Neural cell (in vitro differentiated cells): ENCODE measurements at regions not wholly inside any gene's neighbourhood (a gene's known extent, or its start where the extent isn't known, plus 50 kb on each side); places are given as distances from the start of the nearest gene placed in this dataset.

Experiments
- H2AFZ ChIP-seq: fragments of 200-600, 300-800 bp; sonication (generic), shearing (Covaris generic); 2 replicates; pipeline ENCODE4 v1.6.0; 2014; ENCODE audit warnings: low read depth, mild to moderate bottlenecking, antibody characterized with exemption, low read length, moderate library complexity
- H3F3A ChIP-seq: fragments of 200-600 bp; shearing (Covaris generic); 2 replicates; pipeline ENCODE4 v1.6.1; 2016; ENCODE audit warnings: mild to moderate bottlenecking, moderate library complexity, mixed read lengths, antibody characterized with exemption, low read length; ENCODE audit not compliant: insufficient read depth, poor library complexity, severe bottlenecking
- H3K27ac ChIP-seq: fragments of 200-600, 300-800 bp; sonication (generic), shearing (Covaris generic); 2 replicates; pipeline ENCODE4 v1.5.1; 2014; ENCODE audit warnings: mild to moderate bottlenecking, low read length, moderate library complexity
- H3K27me3 ChIP-seq: fragments of 300-800, 200-600 bp; sonication (generic), shearing (Covaris generic); 2 replicates; pipeline ENCODE4 v1.6.0; 2014; ENCODE audit warnings: mild to moderate bottlenecking, low read depth, low read length, moderate library complexity; ENCODE audit not compliant: insufficient read depth
- H3K36me3 ChIP-seq: fragments of 300-800, 200-600 bp; sonication (generic), shearing (Covaris generic); 2 replicates; pipeline ENCODE4 v1.5.1; 2014; ENCODE audit warnings: mild to moderate bottlenecking, antibody characterized with exemption, low read length, moderate library complexity; ENCODE audit not compliant: insufficient read depth
- H3K4me2 ChIP-seq: fragments of 300-800, 200-600 bp; sonication (generic), shearing (Covaris generic); 2 replicates; pipeline ENCODE4 v1.6.0; 2014; ENCODE audit warnings: mild to moderate bottlenecking, low read length
- H3K4me3 ChIP-seq: fragments of 300-800, 200-600 bp; sonication (generic), shearing (Covaris generic); 2 replicates; pipeline ENCODE4 v1.5.1; 2014; ENCODE audit warnings: mild to moderate bottlenecking, low read length, moderate library complexity
- H3K79me2 ChIP-seq: fragments of 200-600 bp; shearing (Covaris generic); replicated peaks from 2 replicates; pipeline ENCODE4 v1.6.0; 2014; ENCODE audit warnings: mild to moderate bottlenecking, low read length, moderate library complexity; ENCODE audit not compliant: insufficient read depth
- H3K9ac ChIP-seq: fragments of 300-800, 200-600 bp; sonication (generic), shearing (Covaris generic); 2 replicates; pipeline ENCODE4 v1.6.1; 2016; ENCODE audit warnings: mild to moderate bottlenecking, low read length, mixed read lengths
- H3K9me2 ChIP-seq: fragments of 200-600 bp; shearing (Covaris generic); 2 replicates; pipeline ENCODE4 v1.6.1; 2016; ENCODE audit warnings: mild to moderate bottlenecking, low read length, mixed read lengths; ENCODE audit not compliant: insufficient read depth
- H3K9me3 ChIP-seq: fragments of 200-600, 300-800 bp; sonication (generic), shearing (Covaris generic); 2 replicates; pipeline ENCODE4 v1.6.1; 2016; ENCODE audit warnings: mild to moderate bottlenecking, mixed run types, low read length, moderate library complexity, mixed read lengths
- H4K20me1 ChIP-seq: fragments of 200-600 bp; shearing (Covaris generic); 2 replicates; pipeline ENCODE4 v1.6.1; 2016; ENCODE audit warnings: mild to moderate bottlenecking, mixed run types; ENCODE audit not compliant: insufficient read depth
- CTCF ChIP-seq: fragments of 450-650 bp; IDR thresholded peaks from 2 replicates; pipeline ENCODE4 v1.5.1; 2014; ENCODE audit warnings: antibody characterized with exemption, mild to moderate bottlenecking, moderate library complexity; ENCODE audit not compliant: poor library complexity, severe bottlenecking
- EP300 ChIP-seq: fragments of 450-650 bp; conservative IDR thresholded peaks from 2 replicates; pipeline ENCODE4 v1.6.1; 2014; ENCODE audit warnings: antibody characterized with exemption, mild to moderate bottlenecking, moderate library complexity; ENCODE audit not compliant: poor library complexity, severe bottlenecking
- EZH2 ChIP-seq: fragments of 200-600, 300-800 bp; shearing (Covaris generic), sonication (generic); IDR thresholded peaks from 2 replicates; pipeline ENCODE4 v1.6.1; 2014; ENCODE audit warnings: antibody characterized with exemption, low read length, borderline replicate concordance, mild to moderate bottlenecking; ENCODE audit not compliant: insufficient read depth, poor library complexity, severe bottlenecking
- MXI1 ChIP-seq: fragments of 450-650 bp; conservative IDR thresholded peaks from 2 replicates; pipeline ENCODE4 v1.6.1; 2014; ENCODE audit warnings: antibody characterized with exemption, mild to moderate bottlenecking; ENCODE audit not compliant: poor library complexity, severe bottlenecking
- POLR2AphosphoS5 ChIP-seq: IDR thresholded peaks from 2 replicates; pipeline ENCODE4 v1.6.1; 2012
- RAD21 ChIP-seq: fragments of 450-650 bp; conservative IDR thresholded peaks from 2 replicates; pipeline ENCODE4 v1.6.1; 2014; ENCODE audit warnings: antibody characterized with exemption, mild to moderate bottlenecking, moderate library complexity
- SMC3 ChIP-seq: fragments of 450-650 bp; conservative IDR thresholded peaks from 2 replicates; pipeline ENCODE4 v1.6.1; 2014; ENCODE audit warnings: antibody characterized with exemption, mild to moderate bottlenecking, moderate library complexity; ENCODE audit not compliant: poor library complexity
- TAF1 ChIP-seq: IDR thresholded peaks from 2 replicates; pipeline ENCODE4 v1.6.1; 2012; ENCODE audit warnings: low read depth
- TF ChIP-seq, protein P1 (sequence below): IDR thresholded peaks from 2 replicates; pipeline ENCODE4 v1.6.1; 2012; ENCODE audit warnings: borderline replicate concordance

- H3K9me3 ChIP-seq: no peaks in the 10 kb centered on the region
- no peaks in the 10 kb centered on the region for H3K9me2 ChIP-seq
- no peaks in the 10 kb centered on the region for H4K20me1 ChIP-seq
- no peak overlapping the region for H3K4me2 ChIP-seq
- no peak overlapping the region for H2AFZ ChIP-seq
- H3K27ac ChIP-seq: no peak overlapping the region
- TF ChIP-seq SMC3 (no peak), EZH2 (no peak), POLR2AphosphoS5 (no peak), CTCF (no peak), RAD21 (no peak), EP300 (no peak)
- TF ChIP-seq, protein P1, sequence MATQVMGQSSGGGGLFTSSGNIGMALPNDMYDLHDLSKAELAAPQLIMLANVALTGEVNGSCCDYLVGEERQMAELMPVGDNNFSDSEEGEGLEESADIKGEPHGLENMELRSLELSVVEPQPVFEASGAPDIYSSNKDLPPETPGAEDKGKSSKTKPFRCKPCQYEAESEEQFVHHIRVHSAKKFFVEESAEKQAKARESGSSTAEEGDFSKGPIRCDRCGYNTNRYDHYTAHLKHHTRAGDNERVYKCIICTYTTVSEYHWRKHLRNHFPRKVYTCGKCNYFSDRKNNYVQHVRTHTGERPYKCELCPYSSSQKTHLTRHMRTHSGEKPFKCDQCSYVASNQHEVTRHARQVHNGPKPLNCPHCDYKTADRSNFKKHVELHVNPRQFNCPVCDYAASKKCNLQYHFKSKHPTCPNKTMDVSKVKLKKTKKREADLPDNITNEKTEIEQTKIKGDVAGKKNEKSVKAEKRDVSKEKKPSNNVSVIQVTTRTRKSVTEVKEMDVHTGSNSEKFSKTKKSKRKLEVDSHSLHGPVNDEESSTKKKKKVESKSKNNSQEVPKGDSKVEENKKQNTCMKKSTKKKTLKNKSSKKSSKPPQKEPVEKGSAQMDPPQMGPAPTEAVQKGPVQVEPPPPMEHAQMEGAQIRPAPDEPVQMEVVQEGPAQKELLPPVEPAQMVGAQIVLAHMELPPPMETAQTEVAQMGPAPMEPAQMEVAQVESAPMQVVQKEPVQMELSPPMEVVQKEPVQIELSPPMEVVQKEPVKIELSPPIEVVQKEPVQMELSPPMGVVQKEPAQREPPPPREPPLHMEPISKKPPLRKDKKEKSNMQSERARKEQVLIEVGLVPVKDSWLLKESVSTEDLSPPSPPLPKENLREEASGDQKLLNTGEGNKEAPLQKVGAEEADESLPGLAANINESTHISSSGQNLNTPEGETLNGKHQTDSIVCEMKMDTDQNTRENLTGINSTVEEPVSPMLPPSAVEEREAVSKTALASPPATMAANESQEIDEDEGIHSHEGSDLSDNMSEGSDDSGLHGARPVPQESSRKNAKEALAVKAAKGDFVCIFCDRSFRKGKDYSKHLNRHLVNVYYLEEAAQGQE: no peak
- H3K27me3 ChIP-seq: no peaks in the 10 kb centered on the region
- no peak overlapping the region for H3K9ac ChIP-seq
- H3K79me2 ChIP-seq: no peaks in the 10 kb centered on the region
- H3F3A ChIP-seq: no peaks in the 10 kb centered on the region
- H3K36me3 ChIP-seq: no peaks in the 10 kb centered on the region
- H3K4me3 ChIP-seq: no peak overlapping the region
Observed at GRCh38 chr19:28711411-28711810, 501.5 kb downstream of the UQCRFS1 start.

DNA sequence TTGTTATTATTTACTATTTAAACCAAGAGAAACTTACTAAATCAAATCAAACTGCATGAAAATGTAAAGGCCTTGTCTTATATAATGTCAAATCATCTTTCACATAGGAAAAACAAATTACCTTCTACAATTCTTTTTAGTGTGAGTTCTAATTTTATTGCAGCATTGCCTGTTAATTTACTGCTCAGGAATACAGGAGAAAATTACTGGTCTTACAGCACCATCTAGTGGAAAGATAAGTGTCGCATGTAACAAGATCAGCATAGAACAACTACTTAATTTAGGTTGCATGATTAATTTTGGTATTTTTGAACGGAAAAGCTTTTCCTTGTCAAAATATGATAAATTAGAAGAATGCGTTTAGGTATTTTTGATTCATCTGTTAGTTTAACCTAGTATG, 502.7 kb downstream of the UQCRFS1 start:
- Histone ChIP-seq H3K4me2 (no peak overlapping the region), H3F3A (no peaks in the 10 kb centered on the region), H3K9me2 (no peaks in the 10 kb centered on the region), H3K79me2 (no peaks in the 10 kb centered on the region), H3K27ac (no peak overlapping the region), H3K9ac (no peak overlapping the region), H3K36me3 (no peaks in the 10 kb centered on the region), H3K27me3 (no peaks in the 10 kb centered on the region), H3K4me3 (no peak overlapping the region), H3K9me3 (no peaks in the 10 kb centered on the region), H2AFZ (no peak overlapping the region), H4K20me1 (no peaks in the 10 kb centered on the region)
- TF ChIP-seq SMC3 (peak; percentile 93), MXI1 (no peak), EZH2 (no peak), EP300 (no peak), TAF1 (no peak), POLR2AphosphoS5 (no peak), RAD21 (peak; percentile 93), CTCF (peak; percentile 89)
- TF ChIP-seq, protein P1: no peak
